GM23338 (cell line): ENCODE measurements at regions not wholly inside any gene's neighbourhood (a gene's known extent, or its start where the extent isn't known, plus 50 kb on each side); places are given as distances from the start of the nearest gene placed in this dataset.

Experiments
- ATAC-seq: fragments of 200-7000 bp; cut with Tn5 transposase; 3 replicates; pipeline ENCODE4 v1.9.1; 2020
- DNase-seq: peaks from one replicate; pipeline ENCODE4 v3.0.0-alpha.2; 2015; ENCODE audit warnings: low spot score
- H2AFZ ChIP-seq: fragments of 200-600 bp; sonication (generic); 2 replicates; pipeline ENCODE4 v1.8.0; 2016; ENCODE audit warnings: antibody characterized with exemption, mild to moderate bottlenecking, moderate library complexity
- H3F3A ChIP-seq: fragments of 200-600 bp; sonication (generic); replicated peaks from 2 replicates; pipeline ENCODE4 v1.8.0; 2017; ENCODE audit warnings: antibody characterized with exemption, mixed run types, low read depth
- H3K27ac ChIP-seq: fragments of 200-600 bp; sonication (generic); 2 replicates; pipeline ENCODE4 v1.6.1; 2016; ENCODE audit warnings: low read depth
- H3K27me3 ChIP-seq: fragments of 200-600 bp; sonication (generic); 2 replicates; pipeline ENCODE4 v1.8.0; 2016; ENCODE audit warnings: mild to moderate bottlenecking, mixed run types, moderate library complexity; ENCODE audit not compliant: insufficient read depth
- H3K36me3 ChIP-seq: fragments of 200-600 bp; sonication (generic); 2 replicates; pipeline ENCODE4 v1.8.0; 2016; ENCODE audit warnings: mild to moderate bottlenecking; ENCODE audit not compliant: insufficient read depth
- H3K4me1 ChIP-seq: fragments of 200-600 bp; sonication (generic); 2 replicates; pipeline ENCODE4 v1.8.0; 2016; ENCODE audit warnings: mild to moderate bottlenecking, moderate library complexity; ENCODE audit not compliant: insufficient read depth
- H3K4me2 ChIP-seq: fragments of 200-600 bp; sonication (generic); 2 replicates; pipeline ENCODE4 v1.7.1; 2017; ENCODE audit warnings: mixed run types
- H3K4me3 ChIP-seq: fragments of 200-600 bp; sonication (generic); 2 replicates; pipeline ENCODE4 v1.6.1; 2016; ENCODE audit warnings: mixed run types
- H3K79me2 ChIP-seq: fragments of 200-600 bp; sonication (generic); replicated peaks from 2 replicates; pipeline ENCODE4 v1.8.0; 2017; ENCODE audit warnings: mild to moderate bottlenecking; ENCODE audit not compliant: insufficient read depth
- H3K9me2 ChIP-seq: fragments of 200-600 bp; sonication (generic); 2 replicates; pipeline ENCODE4 v1.8.0; 2017; ENCODE audit not compliant: insufficient read depth
- H4K20me1 ChIP-seq: fragments of 200-600 bp; sonication (generic); replicated peaks from 2 replicates; pipeline ENCODE4 v1.8.0; 2017; ENCODE audit warnings: mild to moderate bottlenecking; ENCODE audit not compliant: insufficient read depth
- H3K27ac Mint-ChIP-seq: 2 replicates; pipeline ENCODE4 v1.8.0; 2020; ENCODE audit warnings: inconsistent platforms, mild to moderate bottlenecking, moderate library complexity, mixed read lengths
- H3K27me3 Mint-ChIP-seq: 3 replicates; pipeline ENCODE4 v1.8.0; 2022; ENCODE audit warnings: low read depth, mild to moderate bottlenecking, moderate library complexity, mixed read lengths, inconsistent platforms; ENCODE audit not compliant: insufficient read depth, poor library complexity
- H3K36me3 Mint-ChIP-seq: 3 replicates; pipeline ENCODE4 v1.8.0; 2021; ENCODE audit warnings: low read depth, mild to moderate bottlenecking, inconsistent platforms, moderate library complexity, mixed read lengths
- H3K4me1 Mint-ChIP-seq: 3 replicates; pipeline ENCODE4 v1.8.0; 2020; ENCODE audit warnings: mild to moderate bottlenecking, inconsistent platforms, mixed read lengths
- H3K4me3 Mint-ChIP-seq: 3 replicates; pipeline ENCODE4 v1.8.0; 2021; ENCODE audit warnings: moderate library complexity, mild to moderate bottlenecking, inconsistent platforms, mixed read lengths
- H3K9me3 Mint-ChIP-seq: 3 replicates; pipeline ENCODE4 v1.8.0; 2020; ENCODE audit warnings: moderate library complexity, mild to moderate bottlenecking, inconsistent platforms, mixed read lengths
- CREB1 ChIP-seq: fragments of 250-450 bp; sonication (Bioruptor Pico); IDR thresholded peaks from 2 replicates; pipeline ENCODE4 v1.5.0; 2020; ENCODE audit warnings: low read depth, mild to moderate bottlenecking, moderate library complexity
- EZH2 ChIP-seq: fragments of 200-600 bp; sonication (generic); IDR thresholded peaks from one replicate; pipeline ENCODE4 v1.8.0; 2017; ENCODE audit warnings: antibody characterized with exemption, mild to moderate bottlenecking, low read depth; ENCODE audit not compliant: unreplicated experiment
- JUNB ChIP-seq: IDR thresholded peaks from one replicate; pipeline ENCODE4 v1.6.1; 2016; ENCODE audit warnings: antibody characterized with exemption; ENCODE audit not compliant: unreplicated experiment
- NANOG ChIP-seq: IDR thresholded peaks from 2 replicates; pipeline ENCODE4 v1.6.1; 2016; ENCODE audit warnings: antibody characterized with exemption, borderline replicate concordance
- POLR2AphosphoS5 ChIP-seq: IDR thresholded peaks from 2 replicates; pipeline ENCODE4 v1.6.1; 2016; ENCODE audit warnings: antibody characterized with exemption, low read depth
- STAT1 ChIP-seq: IDR thresholded peaks from one replicate; pipeline ENCODE4 v1.6.1; 2016; ENCODE audit warnings: antibody characterized with exemption; ENCODE audit not compliant: unreplicated experiment
- ZNF114 ChIP-seq: fragments of 250-450 bp; sonication (Bioruptor Pico); IDR thresholded peaks from 2 replicates; pipeline ENCODE4 v1.5.0; 2020; ENCODE audit warnings: mild to moderate bottlenecking, moderate library complexity
- ZNF331 ChIP-seq: fragments of 250-450 bp; sonication (Bioruptor Pico); IDR thresholded peaks from 2 replicates; pipeline ENCODE4 v1.5.0; 2020; ENCODE audit warnings: low read depth, mild to moderate bottlenecking, moderate library complexity
- TF ChIP-seq, protein P1 (sequence below): IDR thresholded peaks from 2 replicates; pipeline ENCODE4 v1.6.1; 2016; ENCODE audit warnings: antibody characterized with exemption
- TF ChIP-seq, protein P2 (sequence below): fragments of 250-450 bp; sonication (Bioruptor Pico); IDR thresholded peaks from 2 replicates; pipeline ENCODE4 v1.5.0; 2020; ENCODE audit warnings: mild to moderate bottlenecking, moderate library complexity
- TF ChIP-seq, protein P3 (sequence below): IDR thresholded peaks from one replicate; pipeline ENCODE4 v1.6.1; 2018; ENCODE audit warnings: antibody characterized with exemption; ENCODE audit not compliant: unreplicated experiment

DNA sequence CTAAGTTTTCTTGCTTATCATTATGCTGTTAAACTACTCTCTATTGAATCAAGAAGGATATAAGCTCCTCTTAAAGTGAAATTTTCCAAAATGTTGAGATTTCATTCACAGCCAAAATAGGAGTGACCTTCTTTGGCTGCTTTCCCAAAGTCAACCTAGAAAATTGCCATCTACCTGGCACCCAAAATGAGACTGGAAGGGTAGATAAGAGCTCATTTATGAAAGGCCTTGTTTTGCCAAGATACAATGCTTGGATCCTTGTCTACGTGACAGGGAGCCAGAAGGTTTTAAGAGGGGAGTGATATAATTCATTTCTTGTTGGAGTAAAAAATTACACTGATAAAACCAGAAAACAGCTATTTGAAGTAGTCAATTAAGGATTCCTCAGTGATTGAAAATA is 287.1 kb downstream of the IZUMO3 start (continued):
- TF ChIP-seq, protein P1, sequence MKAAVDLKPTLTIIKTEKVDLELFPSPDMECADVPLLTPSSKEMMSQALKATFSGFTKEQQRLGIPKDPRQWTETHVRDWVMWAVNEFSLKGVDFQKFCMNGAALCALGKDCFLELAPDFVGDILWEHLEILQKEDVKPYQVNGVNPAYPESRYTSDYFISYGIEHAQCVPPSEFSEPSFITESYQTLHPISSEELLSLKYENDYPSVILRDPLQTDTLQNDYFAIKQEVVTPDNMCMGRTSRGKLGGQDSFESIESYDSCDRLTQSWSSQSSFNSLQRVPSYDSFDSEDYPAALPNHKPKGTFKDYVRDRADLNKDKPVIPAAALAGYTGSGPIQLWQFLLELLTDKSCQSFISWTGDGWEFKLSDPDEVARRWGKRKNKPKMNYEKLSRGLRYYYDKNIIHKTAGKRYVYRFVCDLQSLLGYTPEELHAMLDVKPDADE = no peak
- TF ChIP-seq NANOG = no peak
- no peak for TF ChIP-seq ZNF114 (CRISPR knock-in tag)
- TF ChIP-seq, protein P2, sequence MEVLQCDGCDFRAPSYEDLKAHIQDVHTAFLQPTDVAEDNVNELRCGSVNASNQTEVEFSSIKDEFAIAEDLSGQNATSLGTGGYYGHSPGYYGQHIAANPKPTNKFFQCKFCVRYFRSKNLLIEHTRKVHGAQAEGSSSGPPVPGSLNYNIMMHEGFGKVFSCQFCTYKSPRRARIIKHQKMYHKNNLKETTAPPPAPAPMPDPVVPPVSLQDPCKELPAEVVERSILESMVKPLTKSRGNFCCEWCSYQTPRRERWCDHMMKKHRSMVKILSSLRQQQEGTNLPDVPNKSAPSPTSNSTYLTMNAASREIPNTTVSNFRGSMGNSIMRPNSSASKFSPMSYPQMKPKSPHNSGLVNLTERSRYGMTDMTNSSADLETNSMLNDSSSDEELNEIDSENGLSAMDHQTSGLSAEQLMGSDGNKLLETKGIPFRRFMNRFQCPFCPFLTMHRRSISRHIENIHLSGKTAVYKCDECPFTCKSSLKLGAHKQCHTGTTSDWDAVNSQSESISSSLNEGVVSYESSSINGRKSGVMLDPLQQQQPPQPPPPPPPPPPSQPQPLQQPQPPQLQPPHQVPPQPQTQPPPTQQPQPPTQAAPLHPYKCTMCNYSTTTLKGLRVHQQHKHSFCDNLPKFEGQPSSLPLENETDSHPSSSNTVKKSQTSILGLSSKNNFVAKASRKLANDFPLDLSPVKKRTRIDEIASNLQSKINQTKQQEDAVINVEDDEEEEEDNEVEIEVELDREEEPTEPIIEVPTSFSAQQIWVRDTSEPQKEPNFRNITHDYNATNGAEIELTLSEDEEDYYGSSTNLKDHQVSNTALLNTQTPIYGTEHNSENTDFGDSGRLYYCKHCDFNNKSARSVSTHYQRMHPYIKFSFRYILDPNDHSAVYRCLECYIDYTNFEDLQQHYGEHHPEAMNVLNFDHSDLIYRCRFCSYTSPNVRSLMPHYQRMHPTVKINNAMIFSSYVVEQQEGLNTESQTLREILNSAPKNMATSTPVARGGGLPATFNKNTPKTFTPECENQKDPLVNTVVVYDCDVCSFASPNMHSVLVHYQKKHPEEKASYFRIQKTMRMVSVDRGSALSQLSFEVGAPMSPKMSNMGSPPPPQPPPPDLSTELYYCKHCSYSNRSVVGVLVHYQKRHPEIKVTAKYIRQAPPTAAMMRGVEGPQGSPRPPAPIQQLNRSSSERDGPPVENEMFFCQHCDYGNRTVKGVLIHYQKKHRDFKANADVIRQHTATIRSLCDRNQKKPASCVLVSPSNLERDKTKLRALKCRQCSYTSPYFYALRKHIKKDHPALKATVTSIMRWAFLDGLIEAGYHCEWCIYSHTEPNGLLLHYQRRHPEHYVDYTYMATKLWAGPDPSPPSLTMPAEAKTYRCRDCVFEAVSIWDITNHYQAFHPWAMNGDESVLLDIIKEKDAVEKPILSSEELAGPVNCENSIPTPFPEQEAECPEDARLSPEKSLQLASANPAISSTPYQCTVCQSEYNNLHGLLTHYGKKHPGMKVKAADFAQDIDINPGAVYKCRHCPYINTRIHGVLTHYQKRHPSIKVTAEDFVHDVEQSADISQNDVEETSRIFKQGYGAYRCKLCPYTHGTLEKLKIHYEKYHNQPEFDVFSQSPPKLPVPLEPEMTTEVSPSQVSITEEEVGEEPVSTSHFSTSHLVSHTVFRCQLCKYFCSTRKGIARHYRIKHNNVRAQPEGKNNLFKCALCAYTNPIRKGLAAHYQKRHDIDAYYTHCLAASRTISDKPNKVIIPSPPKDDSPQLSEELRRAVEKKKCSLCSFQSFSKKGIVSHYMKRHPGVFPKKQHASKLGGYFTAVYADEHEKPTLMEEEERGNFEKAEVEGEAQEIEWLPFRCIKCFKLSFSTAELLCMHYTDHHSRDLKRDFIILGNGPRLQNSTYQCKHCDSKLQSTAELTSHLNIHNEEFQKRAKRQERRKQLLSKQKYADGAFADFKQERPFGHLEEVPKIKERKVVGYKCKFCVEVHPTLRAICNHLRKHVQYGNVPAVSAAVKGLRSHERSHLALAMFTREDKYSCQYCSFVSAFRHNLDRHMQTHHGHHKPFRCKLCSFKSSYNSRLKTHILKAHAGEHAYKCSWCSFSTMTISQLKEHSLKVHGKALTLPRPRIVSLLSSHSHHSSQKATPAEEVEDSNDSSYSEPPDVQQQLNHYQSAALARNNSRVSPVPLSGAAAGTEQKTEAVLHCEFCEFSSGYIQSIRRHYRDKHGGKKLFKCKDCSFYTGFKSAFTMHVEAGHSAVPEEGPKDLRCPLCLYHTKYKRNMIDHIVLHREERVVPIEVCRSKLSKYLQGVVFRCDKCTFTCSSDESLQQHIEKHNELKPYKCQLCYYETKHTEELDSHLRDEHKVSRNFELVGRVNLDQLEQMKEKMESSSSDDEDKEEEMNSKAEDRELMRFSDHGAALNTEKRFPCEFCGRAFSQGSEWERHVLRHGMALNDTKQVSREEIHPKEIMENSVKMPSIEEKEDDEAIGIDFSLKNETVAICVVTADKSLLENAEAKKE = no peak
- no peak for TF ChIP-seq ZNF331 (CRISPR knock-in tag)
- no peak for TF ChIP-seq POLR2AphosphoS5
- TF ChIP-seq STAT1 = no peak

DNA sequence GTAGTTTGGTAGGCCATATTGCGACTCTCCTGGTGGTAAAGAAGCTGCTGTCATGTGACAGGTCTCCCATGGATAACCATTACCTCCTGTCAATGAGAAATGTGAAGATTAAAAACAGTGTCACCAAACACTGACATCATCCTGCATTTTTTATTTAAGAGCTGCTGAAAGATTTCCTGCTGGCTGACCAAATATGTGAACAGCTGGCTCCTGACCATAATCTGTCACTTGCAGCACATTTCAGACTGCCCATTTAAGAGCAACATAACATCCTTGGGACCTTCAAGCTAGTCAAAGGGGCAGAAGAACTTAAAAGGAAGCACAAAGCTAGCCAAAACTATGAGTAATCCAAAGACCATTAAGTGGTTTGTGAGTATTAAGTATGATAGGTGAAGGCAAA is 288.0 kb downstream of the IZUMO3 start:
- no peaks in the 10 kb centered on the region for H3K27me3 ChIP-seq
- DNase-seq (no peak), ATAC-seq (no peak)
- H3F3A ChIP-seq = no peaks in the 10 kb centered on the region
- no peaks in the 10 kb centered on the region for H3K79me2 ChIP-seq
- H3K27me3 Mint-ChIP-seq = no peaks in the 10 kb centered on the region
- peaks cover 3% of the 10 kb centered on the region; the same call in 1 of the 3 replicates for H3K9me3 Mint-ChIP-seq
- H3K4me1 Mint-ChIP-seq = no peaks in the 10 kb centered on the region
- H2AFZ ChIP-seq = no peak overlapping the region
- H3K4me3 Mint-ChIP-seq = no peak overlapping the region
- peaks cover under 1% of the 10 kb centered on the region; the same call in 1 of the 3 replicates for H3K36me3 Mint-ChIP-seq
- H3K4me1 ChIP-seq = no peaks in the 10 kb centered on the region
- H3K36me3 ChIP-seq = no peaks in the 10 kb centered on the region
- no peak overlapping the region for H3K4me3 ChIP-seq
- H3K4me2 ChIP-seq = no peak overlapping the region
- peaks cover 3% of the 10 kb centered on the region; the same call in 1 of the 2 replicates for H3K9me2 ChIP-seq
- H3K27ac Mint-ChIP-seq = no peak overlapping the region
- no peak overlapping the region for H3K27ac ChIP-seq
- no peaks in the 10 kb centered on the region for H4K20me1 ChIP-seq
- TF ChIP-seq EZH2 = no peak
- TF ChIP-seq CREB1 = no peak
- no peak for TF ChIP-seq STAT1
- TF ChIP-seq JUNB = no peak
- no peak for TF ChIP-seq ZNF114 (CRISPR knock-in tag)
- no peak for TF ChIP-seq ZNF331 (CRISPR knock-in tag)
- TF ChIP-seq, protein P3, sequence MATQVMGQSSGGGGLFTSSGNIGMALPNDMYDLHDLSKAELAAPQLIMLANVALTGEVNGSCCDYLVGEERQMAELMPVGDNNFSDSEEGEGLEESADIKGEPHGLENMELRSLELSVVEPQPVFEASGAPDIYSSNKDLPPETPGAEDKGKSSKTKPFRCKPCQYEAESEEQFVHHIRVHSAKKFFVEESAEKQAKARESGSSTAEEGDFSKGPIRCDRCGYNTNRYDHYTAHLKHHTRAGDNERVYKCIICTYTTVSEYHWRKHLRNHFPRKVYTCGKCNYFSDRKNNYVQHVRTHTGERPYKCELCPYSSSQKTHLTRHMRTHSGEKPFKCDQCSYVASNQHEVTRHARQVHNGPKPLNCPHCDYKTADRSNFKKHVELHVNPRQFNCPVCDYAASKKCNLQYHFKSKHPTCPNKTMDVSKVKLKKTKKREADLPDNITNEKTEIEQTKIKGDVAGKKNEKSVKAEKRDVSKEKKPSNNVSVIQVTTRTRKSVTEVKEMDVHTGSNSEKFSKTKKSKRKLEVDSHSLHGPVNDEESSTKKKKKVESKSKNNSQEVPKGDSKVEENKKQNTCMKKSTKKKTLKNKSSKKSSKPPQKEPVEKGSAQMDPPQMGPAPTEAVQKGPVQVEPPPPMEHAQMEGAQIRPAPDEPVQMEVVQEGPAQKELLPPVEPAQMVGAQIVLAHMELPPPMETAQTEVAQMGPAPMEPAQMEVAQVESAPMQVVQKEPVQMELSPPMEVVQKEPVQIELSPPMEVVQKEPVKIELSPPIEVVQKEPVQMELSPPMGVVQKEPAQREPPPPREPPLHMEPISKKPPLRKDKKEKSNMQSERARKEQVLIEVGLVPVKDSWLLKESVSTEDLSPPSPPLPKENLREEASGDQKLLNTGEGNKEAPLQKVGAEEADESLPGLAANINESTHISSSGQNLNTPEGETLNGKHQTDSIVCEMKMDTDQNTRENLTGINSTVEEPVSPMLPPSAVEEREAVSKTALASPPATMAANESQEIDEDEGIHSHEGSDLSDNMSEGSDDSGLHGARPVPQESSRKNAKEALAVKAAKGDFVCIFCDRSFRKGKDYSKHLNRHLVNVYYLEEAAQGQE = no peak
